ENCODE measurements at regions not wholly inside any gene's neighbourhood (a gene's known extent, or its start where the extent isn't known, plus 50 kb on each side); places are given as distances from the start of the nearest gene placed in this dataset.

DNA sequence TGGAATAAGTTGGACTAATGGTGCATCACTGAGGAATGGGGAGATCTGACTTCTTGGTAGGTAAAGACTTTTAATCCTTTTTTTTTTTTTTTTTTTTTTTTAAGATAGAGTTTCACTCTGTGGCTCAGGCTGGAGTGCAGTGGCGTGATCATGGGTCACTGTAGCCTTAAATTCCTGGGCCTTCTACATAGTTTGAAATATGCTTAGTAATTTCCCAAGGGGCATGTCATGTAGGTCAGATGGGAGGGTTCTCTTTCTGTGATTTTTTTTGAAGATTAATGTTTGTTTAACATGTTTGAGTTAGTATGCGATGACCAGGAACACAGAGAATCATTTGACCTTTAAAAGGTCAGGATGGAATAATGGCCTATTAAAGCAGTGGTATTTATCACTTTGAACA is 129.1 kb downstream of the S1PR1 start:
- DNase-seq (ENCODE audit: extremely low spot score, unreplicated experiment) = no peak
- Mint-ChIP-seq H3K36me3 (ENCODE audit: unreplicated experiment) (no peaks in the 10 kb centered on the region), H3K4me3 (ENCODE audit: unreplicated experiment) (no peak overlapping the region), H3K27ac (ENCODE audit: unreplicated experiment) (peak overlapping the region; percentile 23), H3K4me1 (ENCODE audit: unreplicated experiment) (peaks cover 27% of the 10 kb centered on the region), H3K9me3 (ENCODE audit: unreplicated experiment) (no peaks in the 10 kb centered on the region), H3K27me3 (ENCODE audit: unreplicated experiment) (no peaks in the 10 kb centered on the region)
- TF ChIP-seq CTCF (IDR thresholded peaks at IDR 0.05) = no peak

GRCh38 chr1:101366513-101367215 is 129.8 kb downstream of the S1PR1 start:
- no peak overlapping the region for H3K27ac Mint-ChIP-seq (ENCODE audit: unreplicated experiment)
- H3K9me3 Mint-ChIP-seq (ENCODE audit: unreplicated experiment) = no peaks in the 10 kb centered on the region
- H3K36me3 Mint-ChIP-seq (ENCODE audit: unreplicated experiment) = no peaks in the 10 kb centered on the region
- peaks cover 27% of the 10 kb centered on the region for H3K4me1 Mint-ChIP-seq (ENCODE audit: unreplicated experiment)
- DNase-seq (ENCODE audit: extremely low spot score, unreplicated experiment) = no peak
- no peak for TF ChIP-seq CTCF (IDR thresholded peaks at IDR 0.05)
- no peak overlapping the region for H3K4me3 Mint-ChIP-seq (ENCODE audit: unreplicated experiment)
- no peaks in the 10 kb centered on the region for H3K27me3 Mint-ChIP-seq (ENCODE audit: unreplicated experiment)

DNA sequence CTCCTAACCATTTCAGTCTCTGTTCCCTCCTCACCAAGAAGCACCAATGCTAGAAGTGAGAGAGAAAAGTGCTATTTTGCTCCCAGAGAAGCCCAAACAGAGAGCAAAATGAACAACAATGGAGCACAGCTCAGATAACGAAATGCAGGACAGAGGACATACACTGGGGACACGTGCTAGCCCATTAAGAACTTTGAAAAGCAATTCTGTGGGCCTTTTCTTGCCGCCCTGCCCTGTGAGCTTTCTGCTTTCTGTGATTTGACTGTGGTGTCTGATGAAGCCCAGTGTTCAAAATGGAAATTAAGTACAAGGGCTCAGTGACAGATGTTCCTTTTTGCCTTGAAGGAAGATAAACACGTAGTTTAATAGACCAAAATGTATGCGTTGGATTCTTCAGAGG is 130.8 kb downstream of the S1PR1 start:
- no peak for TF ChIP-seq CTCF (IDR thresholded peaks at IDR 0.05)
- no peak for DNase-seq (ENCODE audit: extremely low spot score, unreplicated experiment)
- H3K9me3 Mint-ChIP-seq (ENCODE audit: unreplicated experiment) = peaks cover 2% of the 10 kb centered on the region
- peaks cover 27% of the 10 kb centered on the region for H3K4me1 Mint-ChIP-seq (ENCODE audit: unreplicated experiment)
- H3K27ac Mint-ChIP-seq (ENCODE audit: unreplicated experiment) = no peak overlapping the region
- H3K27me3 Mint-ChIP-seq (ENCODE audit: unreplicated experiment) = no peaks in the 10 kb centered on the region
- H3K4me3 Mint-ChIP-seq (ENCODE audit: unreplicated experiment) = no peak overlapping the region
- H3K36me3 Mint-ChIP-seq (ENCODE audit: unreplicated experiment) = no peaks in the 10 kb centered on the region

GRCh38 chr1:101370488-101370887 is 133.7 kb downstream of the S1PR1 start:
- no peak for TF ChIP-seq CTCF (IDR thresholded peaks at IDR 0.05)
- Mint-ChIP-seq H3K27ac (ENCODE audit: unreplicated experiment) (no peak overlapping the region), H3K36me3 (ENCODE audit: unreplicated experiment) (no peaks in the 10 kb centered on the region), H3K4me3 (ENCODE audit: unreplicated experiment) (no peak overlapping the region), H3K9me3 (ENCODE audit: unreplicated experiment) (peaks cover 9% of the 10 kb centered on the region), H3K27me3 (ENCODE audit: unreplicated experiment) (no peaks in the 10 kb centered on the region), H3K4me1 (ENCODE audit: unreplicated experiment) (peaks cover 16% of the 10 kb centered on the region)
- no peak for DNase-seq (ENCODE audit: extremely low spot score, unreplicated experiment)

- no peak for TF ChIP-seq CTCF (IDR thresholded peaks at IDR 0.05)
- H3K36me3 Mint-ChIP-seq (ENCODE audit: unreplicated experiment) = no peaks in the 10 kb centered on the region
- no peaks in the 10 kb centered on the region for H3K27me3 Mint-ChIP-seq (ENCODE audit: unreplicated experiment)
- peaks cover 8% of the 10 kb centered on the region for H3K4me1 Mint-ChIP-seq (ENCODE audit: unreplicated experiment)
- DNase-seq (ENCODE audit: extremely low spot score, unreplicated experiment) = no peak
- H3K4me3 Mint-ChIP-seq (ENCODE audit: unreplicated experiment) = no peak overlapping the region
- H3K9me3 Mint-ChIP-seq (ENCODE audit: unreplicated experiment) = peaks cover 9% of the 10 kb centered on the region
- H3K27ac Mint-ChIP-seq (ENCODE audit: unreplicated experiment) = no peak overlapping the region
These were observed 134.4 kb downstream of the S1PR1 start for GRCh38 chr1:101371259-101371658.

All from osteocyte (in vitro differentiated cells).